Memory B cell (primary cell): ENCODE measurements at regions not wholly inside any gene's neighbourhood (a gene's known extent, or its start where the extent isn't known, plus 50 kb on each side); places are given as distances from the start of the nearest gene placed in this dataset.
"Not testable (repeated sequence)": the region's sequence is repeated elsewhere in the genome, so short reads cannot be mapped to it uniquely, and the experiment has no call there.

Source experiments
- ATAC-seq: fragments of 150-1000 bp; cut with Tn5 transposase; 2 replicates; pipeline ENCODE4 v1.10.0; 2021; ENCODE audit warnings: low read depth, mild to moderate bottlenecking, moderate library complexity
- DNase-seq, 2 donors: peaks; one replicate each; pipeline ENCODE4 v3.0.0; 2022; ENCODE audit warnings: low spot score in 2 of 2
- H3K27ac Mint-ChIP-seq: one replicate; pipeline ENCODE4 v1.8.0; 2022; ENCODE audit warnings: mild to moderate bottlenecking, moderate library complexity, mixed read lengths
- H3K27me3 Mint-ChIP-seq: one replicate; pipeline ENCODE4 v1.8.0; 2022; ENCODE audit warnings: mixed read lengths
- H3K36me3 Mint-ChIP-seq: one replicate; pipeline ENCODE4 v1.8.0; 2022; ENCODE audit warnings: mild to moderate bottlenecking, mixed read lengths
- H3K4me1 Mint-ChIP-seq: one replicate; pipeline ENCODE4 v1.8.0; 2022; ENCODE audit warnings: mixed read lengths
- H3K4me3 Mint-ChIP-seq: one replicate; pipeline ENCODE4 v1.8.0; 2022; ENCODE audit warnings: mild to moderate bottlenecking, moderate library complexity, mixed read lengths
- H3K9me3 Mint-ChIP-seq: one replicate; pipeline ENCODE4 v1.8.0; 2022; ENCODE audit warnings: mixed read lengths

DNA sequence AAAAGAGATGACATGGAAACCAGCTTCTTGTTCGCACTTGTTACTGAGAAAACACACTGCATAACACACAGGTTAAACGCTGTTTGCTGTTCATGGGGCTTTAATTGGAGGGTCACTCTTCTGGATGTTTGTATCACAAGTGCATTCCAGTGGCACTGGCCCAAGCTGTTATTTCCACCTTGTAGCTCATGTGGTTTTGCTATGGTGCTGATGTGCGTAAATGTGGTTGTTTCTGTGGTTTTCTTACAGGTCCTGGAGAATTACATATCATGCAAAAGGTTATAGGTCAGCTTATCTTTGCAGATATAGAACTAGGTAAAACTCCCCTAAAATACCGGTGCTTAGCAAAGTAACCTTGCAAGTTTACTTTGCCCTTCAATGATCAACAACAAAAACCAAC lies 89.3 kb upstream of the AHI1 start:
- H3K4me1 Mint-ChIP-seq: no peaks in the 10 kb centered on the region

DNA sequence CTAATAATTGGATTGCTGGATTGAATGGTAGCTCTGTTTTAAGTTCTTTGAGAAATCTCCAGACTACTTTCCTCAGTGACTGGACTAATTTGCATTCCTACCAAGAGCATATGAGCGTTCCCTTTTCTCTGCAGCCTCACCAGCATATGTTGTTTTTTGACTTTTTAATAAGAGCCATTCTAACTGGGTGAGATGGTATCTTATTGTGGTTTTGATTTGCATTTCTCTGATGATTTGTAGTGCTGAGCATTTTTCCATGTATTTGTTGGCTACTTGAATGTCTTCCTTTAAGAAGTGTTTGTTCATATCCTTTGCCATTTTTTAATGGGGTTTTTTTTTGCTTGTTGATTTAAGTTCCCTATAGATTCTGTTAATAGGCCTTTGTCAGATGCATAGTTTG lies 94.7 kb upstream of the AHI1 start:
- H3K4me1 Mint-ChIP-seq: no peaks in the 10 kb centered on the region
- DNase-seq: no peak
- no peaks in the 10 kb centered on the region for H3K36me3 Mint-ChIP-seq
- no peaks in the 10 kb centered on the region for H3K9me3 Mint-ChIP-seq
- H3K4me3 Mint-ChIP-seq: no peak overlapping the region
- H3K27me3 Mint-ChIP-seq: no peaks in the 10 kb centered on the region
- ATAC-seq: no peak
- H3K27ac Mint-ChIP-seq: no peak overlapping the region

More for the DNA sequence above, 89.3 kb upstream of the AHI1 start:
- Mint-ChIP-seq H3K9me3 (no peaks in the 10 kb centered on the region), H3K27ac (no peak overlapping the region), H3K27me3 (no peaks in the 10 kb centered on the region), H3K4me3 (no peak overlapping the region), H3K36me3 (no peaks in the 10 kb centered on the region)
- no peak for DNase-seq
- no peak for ATAC-seq

DNA sequence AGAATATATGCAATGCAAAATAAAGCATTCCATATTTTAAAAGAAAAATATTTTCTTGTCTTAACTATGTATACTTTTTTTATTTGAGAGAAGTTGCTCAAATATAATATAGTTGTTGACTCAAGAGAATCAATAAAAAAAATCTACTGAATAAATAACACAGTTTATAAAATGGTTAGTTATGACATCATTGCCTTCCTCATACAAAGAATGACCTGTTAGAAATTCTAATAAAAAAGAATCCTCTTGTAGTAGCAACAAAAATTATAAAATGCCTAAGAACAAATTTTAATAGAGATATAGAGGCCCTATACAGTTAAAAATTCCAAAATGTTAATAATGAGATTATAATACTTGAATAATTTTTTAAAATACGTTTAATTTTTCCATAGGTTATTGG lies 96.5 kb upstream of the AHI1 start:
- DNase-seq (no peak), ATAC-seq (no peak)
- H3K27me3 Mint-ChIP-seq: no peaks in the 10 kb centered on the region
- no peak overlapping the region for H3K27ac Mint-ChIP-seq
- peaks cover 2% of the 10 kb centered on the region for H3K9me3 Mint-ChIP-seq
- H3K4me1 Mint-ChIP-seq: no peaks in the 10 kb centered on the region
- H3K36me3 Mint-ChIP-seq: peaks cover 1% of the 10 kb centered on the region
- H3K4me3 Mint-ChIP-seq: no peak overlapping the region

DNA sequence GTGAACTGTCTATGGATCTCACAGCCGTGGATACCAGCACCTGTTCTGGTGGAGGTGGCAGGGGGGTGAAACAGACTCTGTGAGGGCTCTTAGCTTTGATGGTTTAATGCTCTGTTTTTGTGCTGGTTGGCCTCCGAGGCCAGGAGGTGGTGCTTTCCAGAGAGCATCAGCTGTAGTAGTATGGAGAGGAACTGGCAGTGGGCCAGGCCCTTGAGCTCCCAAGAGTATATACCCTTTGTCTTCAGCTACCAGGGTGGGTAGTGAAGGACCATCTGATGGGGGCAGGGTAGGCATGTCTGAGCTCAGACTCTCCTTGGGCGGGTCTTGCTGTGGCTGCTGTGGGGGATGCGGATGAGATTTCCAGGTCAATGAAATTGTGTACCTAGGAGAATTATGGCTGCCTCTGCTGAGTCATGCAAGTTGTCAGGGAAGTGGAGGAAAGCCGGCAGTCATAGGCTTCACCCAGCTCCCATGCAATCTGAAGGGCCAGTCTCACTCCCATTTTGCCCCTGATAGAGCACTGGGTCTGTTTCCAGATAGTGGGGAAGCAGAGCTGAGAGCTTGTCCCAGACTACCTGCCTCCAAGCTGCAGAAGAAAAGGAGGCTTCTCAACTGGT lies 102.7 kb upstream of the AHI1 start:
- no peak overlapping the region for H3K4me3 Mint-ChIP-seq
- DNase-seq: no peak
- no peaks in the 10 kb centered on the region for H3K27me3 Mint-ChIP-seq
- no peaks in the 10 kb centered on the region for H3K4me1 Mint-ChIP-seq
- H3K36me3 Mint-ChIP-seq: peaks cover 3% of the 10 kb centered on the region
- ATAC-seq: no peak
- no peak overlapping the region for H3K27ac Mint-ChIP-seq
- peaks cover 2% of the 10 kb centered on the region for H3K9me3 Mint-ChIP-seq

DNA sequence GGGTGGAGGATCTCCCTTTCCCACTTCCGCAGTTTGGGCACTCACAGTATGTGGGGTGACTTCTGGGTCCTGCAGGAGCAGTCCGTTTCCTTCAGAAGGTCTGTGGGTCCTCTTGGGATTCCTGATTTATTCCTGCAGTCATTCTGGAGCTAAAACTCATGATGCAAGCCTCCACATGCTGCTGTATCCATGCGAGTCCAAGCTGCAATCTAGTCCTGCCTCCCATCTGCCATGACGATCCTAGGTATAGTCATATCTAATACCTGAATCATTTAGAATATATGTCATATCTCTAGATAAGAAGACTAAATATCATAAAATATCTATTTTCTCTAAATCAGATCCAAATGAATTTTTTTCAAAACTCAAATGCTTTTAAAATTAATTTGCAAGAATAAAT lies 103.4 kb upstream of the AHI1 start:
- ATAC-seq (no peak), DNase-seq (no peak)
- Mint-ChIP-seq H3K4me3 (no peak overlapping the region), H3K36me3 (peaks cover 3% of the 10 kb centered on the region), H3K27me3 (no peaks in the 10 kb centered on the region), H3K27ac (no peak overlapping the region), H3K9me3 (peaks cover 2% of the 10 kb centered on the region), H3K4me1 (no peaks in the 10 kb centered on the region)

DNA sequence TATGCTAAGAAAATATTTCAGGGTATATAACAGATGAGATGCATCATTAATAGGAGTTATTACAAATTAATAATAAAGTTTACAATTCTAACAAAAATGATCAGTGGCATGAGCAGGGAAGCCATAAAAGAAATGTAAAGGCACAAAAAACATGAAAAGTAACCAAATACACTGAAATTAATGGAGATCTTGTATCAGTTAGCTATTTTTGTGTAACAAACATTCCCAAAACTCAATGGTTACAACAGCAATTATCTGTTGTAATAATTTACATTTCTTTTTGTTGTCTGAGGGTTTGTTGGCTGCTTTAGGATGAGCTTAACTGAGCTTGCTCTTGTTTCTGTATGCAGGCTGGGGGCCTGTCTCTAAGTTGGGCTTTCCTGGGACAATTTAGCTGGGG lies 104.3 kb upstream of the AHI1 start:
- ATAC-seq (no peak), DNase-seq (no peak)
- H3K4me3 Mint-ChIP-seq: no peak overlapping the region
- no peaks in the 10 kb centered on the region for H3K27me3 Mint-ChIP-seq
- H3K36me3 Mint-ChIP-seq: peaks cover 3% of the 10 kb centered on the region
- H3K9me3 Mint-ChIP-seq: peaks cover 2% of the 10 kb centered on the region
- no peaks in the 10 kb centered on the region for H3K4me1 Mint-ChIP-seq
- no peak overlapping the region for H3K27ac Mint-ChIP-seq

DNA sequence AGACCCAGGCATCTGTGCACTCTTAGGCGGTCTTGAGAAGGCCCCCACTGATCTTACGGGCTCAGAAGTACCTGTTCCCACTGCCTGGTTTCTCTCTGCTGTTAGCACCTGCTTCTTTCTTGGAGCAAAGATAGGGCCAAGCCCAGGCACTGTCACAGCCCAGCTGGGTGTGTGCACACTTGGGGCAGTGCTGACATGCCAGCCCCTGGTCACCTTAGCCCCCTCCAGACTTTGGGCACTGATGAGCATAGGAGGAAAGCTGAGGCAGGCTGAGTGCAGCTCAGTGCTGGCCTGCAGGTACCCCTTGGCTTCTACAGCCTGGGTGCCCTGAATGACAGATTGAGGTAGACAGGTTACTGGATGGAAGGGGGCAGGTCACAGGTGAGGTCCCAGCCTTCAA lies 105.7 kb upstream of the AHI1 start:
- ATAC-seq (no peak), DNase-seq (no peak)
- H3K9me3 Mint-ChIP-seq: no peaks in the 10 kb centered on the region
- H3K36me3 Mint-ChIP-seq: peaks cover 1% of the 10 kb centered on the region
- no peak overlapping the region for H3K27ac Mint-ChIP-seq
- no peaks in the 10 kb centered on the region for H3K4me1 Mint-ChIP-seq
- no peak overlapping the region for H3K4me3 Mint-ChIP-seq
- H3K27me3 Mint-ChIP-seq: no peaks in the 10 kb centered on the region

DNA sequence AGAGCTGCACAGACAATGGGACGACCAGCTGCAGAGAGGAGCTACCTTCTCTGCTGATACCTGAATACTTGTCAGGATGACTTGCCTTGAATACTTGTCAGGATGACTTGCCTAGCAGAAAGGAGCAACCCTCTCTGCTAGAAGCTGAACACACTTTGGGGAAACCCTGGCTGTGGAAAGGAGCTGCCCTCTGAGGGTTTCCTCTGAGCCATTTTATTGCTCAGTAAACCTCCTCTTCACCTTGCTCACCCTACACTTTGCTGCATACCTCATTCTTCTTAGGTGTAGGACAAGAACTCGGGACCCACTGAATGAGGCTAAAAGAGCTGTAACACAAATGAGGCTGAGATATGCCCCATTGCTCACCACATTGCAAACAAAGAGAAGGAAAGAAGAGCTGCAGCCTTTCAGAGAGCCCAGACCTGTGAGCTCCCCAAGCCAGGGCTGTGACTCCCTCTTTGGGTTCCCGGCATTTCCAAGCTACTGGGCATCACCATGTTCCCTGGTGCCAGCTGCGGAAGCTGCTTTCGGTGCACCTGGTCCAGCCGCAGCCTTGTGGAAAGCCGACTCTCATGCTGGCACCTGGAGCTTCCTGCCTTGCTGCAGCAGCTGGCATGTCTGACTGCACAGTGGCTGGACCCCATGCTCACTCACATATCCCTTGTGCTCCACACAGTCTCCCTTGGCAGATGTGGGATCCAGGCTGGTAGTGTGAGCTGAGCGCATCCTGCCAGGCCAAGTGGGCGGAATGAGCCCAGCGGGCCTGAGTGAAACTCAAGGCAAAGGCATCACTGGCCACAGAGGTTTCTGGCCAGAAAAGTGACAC lies 106.7 kb upstream of the AHI1 start:
- DNase-seq (no peak), ATAC-seq (no peak)
- H3K36me3 Mint-ChIP-seq: peaks cover 1% of the 10 kb centered on the region
- no peaks in the 10 kb centered on the region for H3K4me1 Mint-ChIP-seq
- no peaks in the 10 kb centered on the region for H3K9me3 Mint-ChIP-seq
- H3K27ac Mint-ChIP-seq: no peak overlapping the region
- no peak overlapping the region for H3K4me3 Mint-ChIP-seq
- H3K27me3 Mint-ChIP-seq: no peaks in the 10 kb centered on the region

DNA sequence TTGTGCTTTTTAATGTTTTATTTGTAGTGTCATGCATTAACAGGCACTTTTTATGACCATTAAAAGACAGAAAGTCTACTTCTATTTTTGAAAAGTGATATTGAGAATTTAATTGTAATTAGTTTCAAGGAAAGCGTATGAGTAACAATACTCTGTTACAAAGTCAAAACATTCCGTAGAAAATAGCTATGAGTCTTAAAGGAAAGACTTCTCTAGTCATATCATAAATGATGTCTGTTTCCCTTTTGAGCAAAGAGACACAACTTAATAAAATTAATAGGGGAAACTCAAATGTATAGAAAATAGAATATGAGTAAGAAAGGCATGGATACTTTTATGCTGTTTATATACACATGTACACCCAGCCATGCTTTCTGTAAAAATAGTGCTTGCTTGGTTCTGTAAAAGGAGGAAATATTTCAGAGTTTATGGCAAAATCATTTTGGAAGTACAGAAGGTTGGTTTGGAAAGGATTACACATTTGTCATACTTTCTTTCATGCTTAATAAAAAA lies 107.8 kb upstream of the AHI1 start:
- Mint-ChIP-seq H3K27ac (no peak overlapping the region), H3K27me3 (no peaks in the 10 kb centered on the region), H3K9me3 (no peaks in the 10 kb centered on the region), H3K4me1 (no peaks in the 10 kb centered on the region), H3K4me3 (no peak overlapping the region), H3K36me3 (no peaks in the 10 kb centered on the region)
- ATAC-seq: no peak
- no peak for DNase-seq

DNA sequence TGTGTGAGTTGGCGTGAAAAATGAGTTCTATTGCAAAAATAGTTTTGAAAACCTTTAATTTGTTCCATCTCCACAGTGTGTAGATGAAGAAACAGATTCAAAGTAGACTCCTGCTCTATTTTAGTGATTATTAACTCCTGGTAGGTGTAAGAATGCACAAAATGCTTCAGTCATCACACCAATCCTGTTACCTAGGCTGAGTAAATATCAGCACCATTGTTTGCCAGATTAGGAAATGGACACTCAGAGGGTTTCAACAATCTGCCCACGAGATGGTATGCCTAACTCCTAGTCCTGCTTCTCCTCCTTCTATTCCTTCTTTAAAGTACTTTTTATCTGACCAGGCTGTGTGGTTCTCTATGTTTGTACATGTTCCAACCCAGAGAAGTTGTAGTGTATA lies 108.9 kb upstream of the AHI1 start:
- DNase-seq: no peak
- H3K36me3 Mint-ChIP-seq: no peaks in the 10 kb centered on the region
- H3K4me3 Mint-ChIP-seq: no peak overlapping the region
- ATAC-seq: no peak
- no peaks in the 10 kb centered on the region for H3K9me3 Mint-ChIP-seq
- H3K4me1 Mint-ChIP-seq: no peaks in the 10 kb centered on the region
- no peaks in the 10 kb centered on the region for H3K27me3 Mint-ChIP-seq
- no peak overlapping the region for H3K27ac Mint-ChIP-seq

DNA sequence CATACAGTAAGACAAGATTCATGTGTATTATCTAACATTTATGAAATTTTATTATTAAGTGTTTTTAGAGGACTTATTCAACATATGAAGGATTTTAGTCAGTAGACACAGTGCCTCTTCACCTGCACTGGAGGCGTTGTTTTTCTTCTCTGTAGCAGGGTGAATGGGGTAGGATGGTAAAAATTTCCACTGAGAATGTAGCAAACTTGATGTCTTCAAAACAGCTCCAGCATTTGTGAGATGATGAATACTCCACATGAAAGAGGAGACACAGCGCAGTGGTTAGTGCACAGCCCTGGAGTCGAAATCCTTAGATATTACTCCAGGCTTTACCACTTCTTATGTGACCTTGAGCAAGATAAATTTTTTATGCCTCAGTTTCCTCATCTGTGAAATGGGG lies 110.5 kb upstream of the AHI1 start:
- no peak overlapping the region for H3K4me3 Mint-ChIP-seq
- no peaks in the 10 kb centered on the region for H3K4me1 Mint-ChIP-seq
- ATAC-seq (no peak), DNase-seq (no peak)
- no peaks in the 10 kb centered on the region for H3K27me3 Mint-ChIP-seq
- H3K9me3 Mint-ChIP-seq: no peaks in the 10 kb centered on the region
- H3K36me3 Mint-ChIP-seq: no peaks in the 10 kb centered on the region
- no peak overlapping the region for H3K27ac Mint-ChIP-seq

DNA sequence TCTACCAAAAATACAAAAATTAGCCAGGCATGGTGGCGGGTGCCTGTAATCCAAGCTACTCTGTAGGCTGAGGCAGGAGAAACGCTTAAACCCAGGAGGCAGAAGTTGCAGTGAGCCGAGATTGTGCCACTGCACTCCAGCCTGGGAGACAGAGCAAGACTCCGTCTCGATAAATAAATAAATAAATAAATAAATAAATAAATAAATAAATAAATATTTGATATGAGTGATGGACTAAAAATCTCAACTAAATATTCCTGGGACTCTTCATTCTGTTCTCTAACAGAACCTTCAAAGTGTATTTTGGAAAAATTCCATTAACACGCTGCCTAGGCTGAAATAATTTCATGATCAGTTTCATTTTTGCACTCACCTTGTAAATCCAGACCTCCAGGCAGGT lies 112.7 kb upstream of the AHI1 start:
- H3K27ac Mint-ChIP-seq, H3K4me3 Mint-ChIP-seq, H3K4me1 Mint-ChIP-seq, DNase-seq, H3K9me3 Mint-ChIP-seq, ATAC-seq, H3K36me3 Mint-ChIP-seq, H3K27me3 Mint-ChIP-seq: not testable (repeated sequence)

DNA sequence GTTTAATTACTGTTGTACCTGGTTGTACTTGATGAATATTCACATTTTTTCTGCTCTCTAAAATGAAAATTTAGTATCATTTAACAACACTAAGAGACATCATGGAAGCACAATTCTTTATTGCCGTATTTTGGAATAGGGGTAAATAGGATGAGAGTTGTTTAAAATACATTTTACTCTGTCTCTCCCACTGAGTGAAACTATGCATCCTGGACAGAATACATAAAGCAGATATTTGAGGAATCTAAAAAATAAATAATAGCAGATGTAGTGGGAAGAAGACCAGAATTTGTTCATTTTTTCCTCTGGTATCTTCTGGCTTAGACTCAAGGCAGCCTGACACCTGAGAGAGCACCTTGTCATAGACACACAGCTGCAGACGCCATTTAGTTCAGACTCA lies 119.1 kb upstream of the AHI1 start:
- DNase-seq (no peak), ATAC-seq (no peak)
- Mint-ChIP-seq H3K27me3 (peaks cover 6% of the 10 kb centered on the region), H3K4me1 (no peaks in the 10 kb centered on the region), H3K36me3 (no peaks in the 10 kb centered on the region), H3K27ac (no peak overlapping the region), H3K9me3 (no peaks in the 10 kb centered on the region), H3K4me3 (no peak overlapping the region)

DNA sequence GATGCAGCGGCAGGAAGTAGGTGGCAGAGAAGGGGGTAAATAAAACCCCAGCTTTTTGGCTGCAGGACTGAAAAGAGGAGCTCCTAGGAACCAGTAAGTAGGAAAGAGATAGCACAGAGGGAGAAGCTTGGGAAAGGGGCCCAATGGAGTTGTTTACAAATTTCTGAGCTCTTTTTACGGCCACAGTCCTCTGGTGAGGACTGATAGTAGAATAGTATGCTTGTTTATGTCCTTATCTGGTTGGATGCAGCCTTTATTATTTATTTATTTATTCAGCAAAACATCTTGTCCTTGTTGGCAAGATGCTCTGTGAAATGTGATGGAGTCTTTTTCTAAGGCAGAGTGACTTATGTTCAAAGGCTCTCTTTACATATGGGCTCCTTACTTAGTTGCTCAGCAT lies 119.7 kb upstream of the AHI1 start:
- H3K9me3 Mint-ChIP-seq: no peaks in the 10 kb centered on the region
- H3K36me3 Mint-ChIP-seq: no peaks in the 10 kb centered on the region
- no peak overlapping the region for H3K27ac Mint-ChIP-seq
- peaks cover 7% of the 10 kb centered on the region for H3K27me3 Mint-ChIP-seq
- ATAC-seq: no peak
- no peak for DNase-seq
- no peaks in the 10 kb centered on the region for H3K4me1 Mint-ChIP-seq
- H3K4me3 Mint-ChIP-seq: no peak overlapping the region

DNA sequence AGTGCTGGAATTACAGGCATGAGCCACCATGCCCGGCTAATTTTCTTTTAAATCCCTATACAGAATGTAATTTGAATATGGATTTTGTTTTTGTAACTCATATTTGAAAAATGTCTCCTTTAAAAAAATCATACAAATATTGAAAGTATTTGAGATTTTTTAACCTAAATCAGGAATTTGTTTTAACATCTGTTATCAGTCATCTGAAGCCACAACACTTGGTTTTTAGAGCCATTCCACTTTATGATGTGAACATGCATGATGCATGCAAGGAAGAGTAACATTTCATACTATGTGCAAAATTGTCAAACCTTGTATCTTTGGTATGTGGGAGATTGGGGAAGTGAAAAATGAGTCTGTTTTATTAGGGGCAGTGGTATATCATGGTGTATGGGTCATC lies 124.5 kb upstream of the AHI1 start:
- no peaks in the 10 kb centered on the region for H3K36me3 Mint-ChIP-seq
- no peak for ATAC-seq

More for the DNA sequence above, 124.5 kb upstream of the AHI1 start:
- no peaks in the 10 kb centered on the region for H3K4me1 Mint-ChIP-seq
- DNase-seq: no peak
- H3K4me3 Mint-ChIP-seq: no peak overlapping the region
- H3K27ac Mint-ChIP-seq: no peak overlapping the region
- H3K27me3 Mint-ChIP-seq: peaks cover 2% of the 10 kb centered on the region
- H3K9me3 Mint-ChIP-seq: no peaks in the 10 kb centered on the region
